Left lung (tissue), 4 donors: ENCODE measurements at regions not wholly inside any gene's neighbourhood (a gene's known extent, or its start where the extent isn't known, plus 50 kb on each side); places are given as distances from the start of the nearest gene placed in this dataset.

ENCODE experiments used
- ATAC-seq: fragments of 200-7000 bp; cut with Tn5 transposase; one replicate; pipeline ENCODE4 v1.9.1; 2020; ENCODE audit warnings: moderate library complexity
- DNase-seq, 4 donors: peaks; one replicate each; pipeline ENCODE4 v3.0.0-alpha.2; 2013 to 2020
- H3K27ac ChIP-seq, 2 donors: fragments of 200-600 bp; sonication (generic) in 1 of 2; one replicate each; pipeline versions ENCODE4 v1.5.0 to v1.8.0; 2020 to 2021
- H3K27me3 ChIP-seq, 2 donors: fragments of 200-600 bp; sonication (generic) in 1 of 2; one replicate each; pipeline versions ENCODE4 v1.5.0 to v1.8.0; 2020 to 2021
- H3K36me3 ChIP-seq, 2 donors: fragments of 200-600 bp; sonication (generic) in 1 of 2; one replicate each; pipeline versions ENCODE4 v1.5.0 to v1.8.0; 2020 to 2021
- H3K4me1 ChIP-seq, 2 donors: fragments of 200-600 bp; one replicate each; pipeline ENCODE4 v1.8.0; 2021
- H3K4me3 ChIP-seq, 2 donors: fragments of 200-600 bp; sonication (generic) in 1 of 2; one replicate each; pipeline versions ENCODE4 v1.5.0 to v1.8.0; 2020 to 2021; ENCODE audit warnings: mild to moderate bottlenecking in 1 of 2
- H3K9me3 ChIP-seq, 2 donors: fragments of 200-600 bp; sonication (generic) in 1 of 2; one replicate each; pipeline versions ENCODE4 v1.5.0 to v1.8.0; 2020 to 2021
- CTCF ChIP-seq, 2 donors: fragments of 200-600 bp; sonication (generic) in 1 of 2; IDR thresholded peaks; one replicate each; pipeline versions ENCODE4 v1.5.0 to v1.8.0; 2021; ENCODE audit warnings: antibody characterized with exemption in 2 of 2
- intact Hi-C, 2 donors: fragments of 100-400 bp; cut with DNase I; formaldehyde crosslinking; loops; one replicate each; pipeline versions ENCODE4 v1.11.2 to v1.14.2; 2022
- donor health status: DM: no; HTN: yes; CAD: no.
- donor health status: DM: no; HTN: no; CAD: no.

- H3K4me1 ChIP-seq = no peaks in the 10 kb centered on the region
- no peak overlapping the region for H3K4me3 ChIP-seq
- no peaks in the 10 kb centered on the region for H3K36me3 ChIP-seq
- no peaks in the 10 kb centered on the region for H3K9me3 ChIP-seq
- no peak overlapping the region for H3K27ac ChIP-seq
- no peaks in the 10 kb centered on the region for H3K27me3 ChIP-seq
- no peak for TF ChIP-seq CTCF (IDR thresholded peaks at IDR 0.05)
- ATAC-seq = no peak
- no peak for DNase-seq
- intact Hi-C loops = no loop called here
Measured at GRCh38 chr14:58863661-58864345, 226.0 kb downstream of the DACT1 start.

- ATAC-seq = peak; percentile 43
- intact Hi-C loops = no loop called here
Measured at GRCh38 chr14:58864751-58865513, 227.2 kb downstream of the DACT1 start.

GRCh38 chr14:58865514-58866281, 227.9 kb downstream of the DACT1 start:
- Histone ChIP-seq H3K36me3 (no peaks in the 10 kb centered on the region), H3K27me3 (no peaks in the 10 kb centered on the region), H3K4me3 (no peak overlapping the region), H3K9me3 (no peaks in the 10 kb centered on the region), H3K27ac (peak overlapping the region in 1 of 2 donors; percentile 26), H3K4me1 (no peaks in the 10 kb centered on the region)
- DNase-seq (no peak), ATAC-seq (peak; percentile 16)
- TF ChIP-seq CTCF (IDR thresholded peaks at IDR 0.05) = no peak
- intact Hi-C loops = no loop called here

More at GRCh38 chr14:58864751-58865513, 227.2 kb downstream of the DACT1 start:
- H3K36me3 ChIP-seq = no peaks in the 10 kb centered on the region
- no peak overlapping the region for H3K4me3 ChIP-seq
- TF ChIP-seq CTCF (IDR thresholded peaks at IDR 0.05) = no peak
- no peak overlapping the region for H3K27ac ChIP-seq
- no peaks in the 10 kb centered on the region for H3K4me1 ChIP-seq
- H3K9me3 ChIP-seq = no peaks in the 10 kb centered on the region
- H3K27me3 ChIP-seq = no peaks in the 10 kb centered on the region
- DNase-seq = peak in 2 of 4 donors; percentile 71 to 85

GRCh38 chr14:58866391-58866790, 228.6 kb downstream of the DACT1 start:
- Histone ChIP-seq H3K4me3 (no peak overlapping the region), H3K36me3 (no peaks in the 10 kb centered on the region), H3K4me1 (no peaks in the 10 kb centered on the region), H3K9me3 (no peaks in the 10 kb centered on the region), H3K27ac (peak overlapping the region in 1 of 2 donors; percentile 26), H3K27me3 (no peaks in the 10 kb centered on the region)
- TF ChIP-seq CTCF (IDR thresholded peaks at IDR 0.05) = no peak
- no peak for DNase-seq
- intact Hi-C loops = no loop called here
- no peak for ATAC-seq

- Histone ChIP-seq H3K4me3 (no peak overlapping the region), H3K4me1 (no peaks in the 10 kb centered on the region), H3K9me3 (no peaks in the 10 kb centered on the region), H3K36me3 (no peaks in the 10 kb centered on the region), H3K27ac (no peak overlapping the region), H3K27me3 (no peaks in the 10 kb centered on the region)
- ATAC-seq = no peak
- no peak for DNase-seq
- TF ChIP-seq CTCF (IDR thresholded peaks at IDR 0.05) = no peak
- intact Hi-C loops = no loop called here
Measured at GRCh38 chr14:58870961-58871360, 233.2 kb downstream of the DACT1 start.
